ENCODE measurements at regions not wholly inside any gene's neighbourhood (a gene's known extent, or its start where the extent isn't known, plus 50 kb on each side); places are given as distances from the start of the nearest gene placed in this dataset.
"Not testable (repeated sequence)": the region's sequence is repeated elsewhere in the genome, so short reads cannot be mapped to it uniquely, and the experiment has no call there.

DNA sequence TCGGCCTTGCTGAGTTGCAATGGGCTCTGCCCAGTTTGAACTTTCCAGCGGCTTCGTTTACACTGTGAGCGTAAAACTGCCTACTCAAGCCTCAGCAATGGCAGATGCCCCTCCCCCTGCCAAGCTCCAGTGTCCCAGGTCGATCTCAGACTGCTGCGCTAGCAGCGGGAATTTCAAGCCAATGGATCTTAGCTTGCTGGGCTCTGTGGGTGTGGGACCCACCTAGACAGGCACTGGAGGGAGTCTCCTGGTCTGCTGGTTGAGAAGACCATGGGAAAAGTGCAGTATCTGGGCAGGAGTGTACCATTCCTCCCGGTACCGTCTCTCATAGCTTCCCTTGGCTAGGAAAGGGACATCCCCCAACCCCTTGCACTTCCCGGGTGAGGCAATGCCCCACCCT is 88.2 kb downstream of the KLHL28 start:
- DNase-seq (ENCODE audit: low read depth, low spot score), result no peak

DNA sequence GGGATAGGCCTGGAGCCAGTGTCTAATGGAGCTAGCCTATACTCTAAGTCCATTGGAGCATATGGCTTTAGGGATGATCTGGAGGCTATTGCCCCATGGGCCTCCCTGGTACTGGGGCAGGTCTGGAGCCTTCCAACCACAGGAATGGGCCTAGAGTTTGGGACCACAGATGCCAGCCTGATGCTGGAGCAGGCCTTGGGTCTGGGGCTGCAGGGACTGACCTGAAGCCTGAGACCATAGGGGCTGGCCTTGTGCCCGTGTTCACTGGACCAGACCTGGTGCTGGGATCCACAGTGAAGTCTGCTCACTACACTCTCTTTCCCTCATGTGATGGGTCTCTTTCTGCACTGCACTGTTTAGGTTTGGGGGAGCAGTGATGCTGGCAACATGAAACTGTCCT is 95.0 kb downstream of the KLHL28 start:
- no peak for DNase-seq (ENCODE audit: low read depth, low spot score)

DNA sequence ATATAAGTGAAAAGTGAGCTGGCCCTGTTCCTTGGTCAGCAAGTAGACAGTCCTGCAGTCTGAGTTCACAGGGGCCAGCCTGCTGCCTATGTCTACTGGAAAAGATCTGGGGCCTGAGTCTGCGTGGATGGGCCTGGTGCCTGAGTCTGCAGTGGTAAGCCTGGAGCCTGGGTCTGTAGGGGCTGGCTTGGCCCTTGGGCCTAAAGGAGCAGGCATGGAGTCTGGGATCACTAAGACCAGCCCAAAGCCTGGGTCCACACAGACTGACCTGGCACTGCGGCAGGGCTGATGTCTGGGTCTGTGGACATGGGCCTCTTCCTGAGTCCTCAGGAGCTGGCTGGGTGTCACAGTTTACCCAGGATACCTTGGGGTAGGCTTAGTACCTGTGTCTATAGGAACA is 95.4 kb downstream of the KLHL28 start:
- no peak for DNase-seq (ENCODE audit: low read depth, low spot score)

DNA sequence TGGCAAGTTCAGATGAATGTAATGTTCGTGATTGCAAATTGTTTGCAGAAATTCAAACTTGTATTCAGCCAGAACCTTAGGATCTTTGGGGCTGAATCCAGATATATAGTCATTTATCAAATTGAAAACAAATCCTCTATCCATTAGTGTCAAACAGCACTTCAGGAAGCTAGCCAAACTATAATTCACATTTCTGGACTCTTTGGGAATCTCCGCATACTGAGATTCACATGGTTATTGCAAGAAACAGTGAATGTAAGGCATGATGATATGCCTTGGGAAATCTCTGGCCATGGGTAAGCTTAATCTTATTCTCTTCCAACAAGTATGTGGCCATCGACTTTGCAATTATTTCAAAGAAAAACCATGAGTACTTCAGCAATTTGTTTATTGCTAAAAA is 98.5 kb downstream of the KLHL28 start:
- no peak for DNase-seq (ENCODE audit: low read depth, low spot score)

DNA sequence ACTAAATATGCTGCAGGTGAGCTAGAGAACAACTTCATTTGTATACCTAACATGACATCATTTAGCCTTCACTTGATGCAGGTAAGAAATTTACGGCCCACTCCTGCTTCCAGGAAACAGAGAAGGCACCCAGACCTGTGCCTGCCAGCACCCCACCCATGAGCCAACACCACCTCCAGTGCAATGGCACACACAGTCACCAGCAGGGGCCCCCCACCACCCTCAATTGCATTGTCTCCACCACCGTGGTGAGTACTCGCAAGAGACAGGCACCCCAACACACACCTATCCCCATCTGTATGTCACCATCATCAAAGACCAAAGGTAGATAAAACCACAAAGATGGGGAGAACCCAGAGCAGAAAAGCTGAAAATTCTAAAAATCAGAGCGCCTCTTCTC is 107.6 kb downstream of the KLHL28 start:
- no peak for DNase-seq (ENCODE audit: low read depth, low spot score)

DNA sequence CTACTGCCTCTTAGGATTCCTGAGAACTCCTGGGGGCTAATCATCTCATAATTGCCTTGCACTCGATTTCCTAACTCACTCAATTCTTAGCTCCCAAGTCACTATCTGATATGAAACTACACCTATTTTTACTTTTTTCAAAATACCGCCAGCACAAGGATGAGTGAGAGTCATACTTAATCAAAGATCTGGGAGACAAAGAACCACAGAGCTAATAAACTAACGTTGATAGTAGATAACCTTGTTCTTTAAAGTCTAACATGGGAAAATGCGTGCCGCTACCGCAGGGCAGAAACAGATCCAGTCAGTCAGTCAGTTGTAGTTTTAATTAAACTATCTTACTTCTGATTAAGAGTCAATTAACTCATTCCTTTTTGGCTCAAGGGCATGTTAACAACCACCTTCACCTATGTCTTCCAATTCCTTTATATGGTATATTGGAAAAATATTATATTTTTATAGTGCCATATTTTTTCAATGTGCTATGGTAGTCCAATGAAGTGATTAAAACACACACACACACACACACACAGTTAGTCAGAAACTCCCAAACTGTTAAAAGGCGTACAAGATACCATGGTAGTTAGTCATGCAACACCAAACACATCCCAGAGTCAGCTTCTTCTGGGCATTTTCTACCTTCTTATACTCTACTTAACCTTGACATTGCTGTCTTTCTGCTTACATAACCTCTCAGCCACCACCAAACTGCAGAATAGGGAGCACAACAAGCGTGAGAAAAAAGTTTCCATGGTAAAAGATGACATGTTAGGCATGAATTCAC is 114.0 kb downstream of the KLHL28 start:
- DNase-seq (ENCODE audit: low read depth, low spot score), result no peak

DNA sequence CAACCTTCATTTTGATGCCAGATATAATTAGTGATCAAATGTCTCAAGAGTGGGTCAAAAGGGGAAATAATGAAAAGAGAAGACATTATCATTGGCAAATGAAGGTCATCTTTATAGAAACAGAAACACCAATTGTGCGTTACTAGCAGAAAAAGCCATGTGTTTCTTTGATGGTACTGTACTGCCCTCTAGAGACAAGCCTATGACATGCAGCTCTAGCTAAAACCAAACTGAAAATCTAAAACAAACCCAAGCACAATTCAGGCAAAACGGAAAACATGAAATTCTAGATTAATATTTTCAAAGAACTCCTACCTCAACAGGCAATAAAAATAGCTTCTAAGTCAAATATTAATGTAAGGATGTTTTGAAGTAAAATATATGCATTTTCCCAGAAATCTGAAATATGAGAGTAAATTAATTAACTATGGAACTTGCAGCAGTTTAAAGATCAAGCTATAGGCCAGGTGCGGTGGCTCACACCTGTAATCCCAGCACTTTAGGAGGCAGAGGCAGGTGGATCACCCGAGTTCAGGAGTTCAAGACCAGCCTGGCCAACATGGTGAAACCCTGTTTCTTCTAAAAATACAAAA is 115.4 kb downstream of the KLHL28 start:
- no peak for DNase-seq (ENCODE audit: low read depth, low spot score)

DNA sequence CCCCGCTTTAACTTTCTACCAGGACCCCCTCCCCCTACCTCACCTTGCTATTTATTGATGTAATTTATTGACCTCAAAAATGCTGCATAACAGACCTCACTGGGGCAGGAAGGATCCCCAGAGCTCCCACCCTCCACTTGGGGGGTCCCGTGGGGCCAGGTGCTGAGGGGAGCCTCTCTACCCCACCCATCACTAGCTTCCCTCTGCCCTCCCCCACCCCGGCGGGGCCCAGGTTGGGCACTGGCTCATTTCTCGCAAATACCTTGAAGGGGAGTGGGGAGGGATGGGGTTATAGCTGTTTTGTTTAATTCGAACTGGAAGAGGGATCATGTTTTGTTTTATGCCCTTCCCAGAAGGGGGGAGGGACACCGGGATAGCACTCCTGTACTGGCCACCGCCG is 125.8 kb downstream of the KLHL28 start:
- DNase-seq (ENCODE audit: low read depth, low spot score), result not testable (repeated sequence)

DNA sequence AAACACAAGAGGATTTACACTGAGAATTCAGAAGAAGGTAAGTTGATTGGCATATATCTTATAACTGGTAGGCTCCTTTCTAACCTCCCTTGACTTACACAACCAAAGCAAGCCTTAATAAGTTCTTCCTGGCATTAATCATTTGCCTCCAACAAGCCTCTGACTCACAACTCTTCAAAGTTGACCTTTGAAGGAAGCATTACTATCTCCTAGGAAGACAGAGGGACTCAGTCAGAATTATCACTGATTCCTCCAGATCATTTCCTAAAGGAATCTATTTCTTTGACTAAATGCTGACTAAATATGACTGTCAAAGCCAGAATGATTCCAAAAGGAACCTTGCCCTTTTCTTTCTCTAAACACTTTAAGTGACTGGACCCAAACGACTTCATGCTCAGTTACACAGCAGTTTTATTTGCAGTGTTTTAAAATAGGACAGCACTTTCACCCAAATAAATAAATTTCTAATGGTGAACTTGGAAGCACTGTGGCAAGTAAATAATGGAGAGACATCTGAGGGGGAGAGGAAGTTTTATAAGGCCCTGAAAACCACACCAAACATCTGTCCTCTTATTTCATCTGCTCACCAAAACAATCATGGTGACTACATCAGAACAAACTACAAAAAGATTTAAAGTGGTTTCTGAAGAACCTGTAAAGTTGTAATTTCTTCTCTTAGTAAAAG is 128.2 kb downstream of the KLHL28 start:
- no peak for DNase-seq (ENCODE audit: low read depth, low spot score)

DNA sequence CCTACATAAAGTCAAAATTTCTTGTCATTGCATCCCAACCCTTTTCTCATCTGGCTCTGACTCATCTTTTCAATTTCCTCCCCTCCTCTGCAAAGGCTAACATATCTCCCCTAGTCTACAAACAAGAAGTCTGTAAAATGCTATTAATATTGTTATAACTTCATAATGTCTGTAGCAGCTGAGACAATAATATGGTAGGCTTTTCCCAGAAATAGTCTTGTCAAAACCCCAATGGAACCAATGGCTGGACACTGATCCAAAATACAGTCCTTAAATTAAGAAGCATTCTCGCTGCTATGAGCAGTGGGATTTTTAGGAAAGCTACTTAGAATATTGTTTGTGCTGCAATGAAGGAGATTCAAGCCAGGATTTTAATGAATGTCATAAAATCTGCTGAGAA is 131.4 kb downstream of the KLHL28 start:
- DNase-seq (ENCODE audit: low read depth, low spot score), result no peak

DNA sequence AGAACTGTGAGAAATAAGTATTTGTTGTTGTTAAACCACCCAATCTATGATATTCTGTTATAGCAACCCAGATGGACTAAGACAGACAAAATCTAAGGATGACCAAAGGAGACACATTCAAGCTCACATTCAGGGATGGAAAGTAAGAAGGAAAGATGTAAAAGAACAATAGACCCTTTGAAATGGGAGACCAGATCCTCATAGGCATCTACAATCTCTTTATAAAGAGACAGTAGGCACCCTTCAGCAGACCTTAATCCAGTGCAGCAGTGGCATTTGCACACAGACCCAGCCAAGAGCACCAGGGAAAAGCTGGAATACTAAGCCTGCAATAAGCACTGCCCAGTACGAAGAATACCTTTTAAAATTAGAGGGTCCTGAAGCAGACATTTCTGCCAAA is 132.7 kb downstream of the KLHL28 start:
- no peak for DNase-seq (ENCODE audit: low read depth, low spot score)

DNA sequence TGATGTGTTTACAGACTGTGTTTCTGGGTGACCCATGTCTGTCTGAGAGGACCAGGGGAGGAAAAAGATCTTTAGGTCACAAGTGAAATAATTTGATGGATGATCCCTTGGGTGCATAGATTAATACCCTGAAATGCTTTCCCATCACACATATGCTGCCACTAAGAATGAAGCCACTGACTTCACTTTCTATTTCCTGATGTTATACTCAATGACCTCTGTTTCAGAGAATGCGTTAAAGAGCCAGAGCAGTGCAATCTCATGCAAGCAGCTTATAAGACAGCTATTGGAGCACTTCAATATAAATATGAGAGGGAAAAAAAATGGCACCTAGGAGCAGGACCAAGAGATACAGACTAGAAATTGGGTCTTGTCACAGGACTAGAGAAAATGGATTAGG is 133.7 kb downstream of the KLHL28 start:
- no peak for DNase-seq (ENCODE audit: low read depth, low spot score)

DNA sequence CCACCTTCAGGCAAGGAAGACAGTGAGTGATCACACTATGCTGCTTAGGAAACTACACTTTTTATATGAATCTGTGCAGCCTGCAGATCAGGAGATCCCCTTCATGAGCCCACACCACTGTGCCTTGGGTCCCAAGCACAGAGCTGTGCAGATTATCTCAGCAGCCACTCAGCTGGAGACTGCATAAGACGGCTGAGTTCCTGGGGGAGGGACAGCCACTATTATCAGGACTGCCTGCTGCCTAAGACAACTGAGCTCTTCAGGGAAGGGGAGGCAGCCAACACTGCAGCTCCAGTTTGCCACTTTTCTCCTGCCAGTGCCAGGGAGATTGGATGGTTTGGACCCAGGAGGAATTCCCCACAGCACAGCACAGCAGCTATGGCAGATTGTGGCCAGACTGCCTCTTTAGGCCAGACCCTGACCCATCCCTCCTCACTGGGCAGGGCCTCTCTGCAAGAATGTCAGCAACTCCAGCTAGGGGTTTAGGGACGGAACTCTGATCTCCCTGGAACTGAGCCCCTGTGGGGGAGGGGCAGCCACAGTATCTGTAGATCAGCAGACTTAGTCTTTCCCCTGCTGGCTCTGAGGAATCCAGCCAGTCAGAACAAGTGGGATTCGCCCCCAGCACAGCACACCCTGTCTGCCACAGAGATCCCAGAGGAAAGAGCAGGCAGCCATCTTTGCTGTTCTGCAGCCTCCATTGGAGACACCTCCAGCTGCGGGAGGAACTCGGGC is 141.3 kb downstream of the KLHL28 start:
- no peak for DNase-seq (ENCODE audit: low read depth, low spot score)

DNA sequence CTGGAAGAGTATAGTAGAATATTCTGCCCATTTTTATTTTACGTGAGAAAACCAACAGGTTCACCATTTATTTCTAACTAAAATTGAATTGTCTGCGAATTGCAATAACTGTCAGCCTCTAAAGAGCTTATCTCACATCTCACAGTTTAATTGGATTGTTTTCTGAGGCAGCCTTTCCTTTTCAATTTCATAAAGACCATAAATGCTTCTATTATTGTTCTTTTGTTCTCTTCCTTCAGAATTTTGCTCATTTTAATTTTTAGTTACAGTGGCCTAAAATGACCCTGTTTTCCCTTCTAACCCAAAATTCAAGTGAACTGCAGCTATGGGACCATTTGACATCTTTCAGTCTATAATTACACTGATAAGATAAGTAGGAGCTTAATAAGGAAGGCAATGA is 147.6 kb downstream of the KLHL28 start:
- DNase-seq (ENCODE audit: low read depth, low spot score), result no peak

DNA sequence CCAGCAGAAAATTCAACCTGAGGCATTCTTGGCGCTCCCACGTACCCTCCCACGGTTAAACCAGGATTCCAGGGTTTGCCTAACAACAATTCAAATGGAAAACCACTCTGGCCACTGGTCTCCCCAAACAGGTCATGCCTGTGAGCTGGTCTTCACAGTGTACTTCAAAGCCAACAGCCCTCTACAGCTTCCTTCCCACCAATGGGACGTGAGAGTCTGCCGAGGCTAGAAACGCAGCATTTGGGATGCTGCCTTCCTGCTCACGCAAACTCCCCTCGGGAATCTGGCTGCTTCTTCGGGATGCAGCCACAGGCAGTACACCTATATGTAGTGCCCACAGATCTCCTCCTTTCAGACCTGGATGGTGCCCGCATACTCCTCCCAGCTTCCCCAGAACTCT is 149.1 kb downstream of the KLHL28 start:
- no peak for DNase-seq (ENCODE audit: low read depth, low spot score)

DNA sequence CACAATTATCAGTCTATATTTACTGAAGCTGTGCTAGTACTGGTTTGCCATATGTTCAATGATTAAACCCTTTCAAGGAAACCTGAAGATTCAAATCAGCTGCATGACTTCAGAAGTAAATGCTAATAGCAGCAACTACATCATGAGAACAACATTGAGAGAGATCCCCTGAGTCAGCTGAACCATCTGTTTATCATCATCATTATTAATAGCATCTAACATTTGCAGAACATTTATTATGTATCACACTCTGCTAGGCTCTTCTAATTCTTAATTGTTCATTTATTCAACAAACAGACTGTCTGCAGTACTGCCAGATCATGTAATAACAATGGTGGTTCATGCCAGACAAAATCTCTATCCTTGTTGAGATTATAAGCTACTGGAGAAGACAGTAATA is 157.4 kb downstream of the KLHL28 start:
- DNase-seq (ENCODE audit: low read depth, low spot score), result no peak

DNA sequence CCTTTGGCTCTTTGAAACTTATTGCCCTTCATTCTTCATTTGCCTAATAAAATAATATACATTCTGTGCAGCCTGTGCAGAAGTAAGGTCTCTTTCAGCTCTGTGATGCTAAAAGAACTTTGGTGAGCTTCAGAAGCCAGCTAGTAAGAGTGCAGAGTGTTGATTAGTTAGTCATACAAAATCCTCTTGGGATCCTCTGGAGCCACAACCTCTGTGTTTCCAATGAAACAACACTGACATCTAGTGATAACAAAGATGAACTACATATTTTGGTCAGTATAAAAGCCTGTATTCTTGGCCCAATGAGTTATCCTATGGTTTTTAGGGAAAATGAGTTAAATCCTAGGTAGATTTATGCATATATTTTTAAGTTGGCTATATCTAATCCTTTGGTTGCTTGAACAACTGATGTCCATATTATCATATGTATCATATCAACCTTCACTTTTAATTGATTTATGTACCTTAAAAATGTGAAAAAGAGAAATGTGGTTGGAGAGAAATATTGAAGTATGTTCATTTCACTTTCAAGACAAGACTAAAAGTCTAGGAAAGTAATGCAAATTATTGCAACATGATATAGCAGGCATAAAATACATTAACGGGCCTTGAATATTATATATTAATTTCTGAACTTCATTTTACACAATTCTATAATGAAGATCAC is 158.4 kb downstream of the KLHL28 start:
- peak; percentile 3 for DNase-seq (ENCODE audit: low read depth, low spot score)

DNA sequence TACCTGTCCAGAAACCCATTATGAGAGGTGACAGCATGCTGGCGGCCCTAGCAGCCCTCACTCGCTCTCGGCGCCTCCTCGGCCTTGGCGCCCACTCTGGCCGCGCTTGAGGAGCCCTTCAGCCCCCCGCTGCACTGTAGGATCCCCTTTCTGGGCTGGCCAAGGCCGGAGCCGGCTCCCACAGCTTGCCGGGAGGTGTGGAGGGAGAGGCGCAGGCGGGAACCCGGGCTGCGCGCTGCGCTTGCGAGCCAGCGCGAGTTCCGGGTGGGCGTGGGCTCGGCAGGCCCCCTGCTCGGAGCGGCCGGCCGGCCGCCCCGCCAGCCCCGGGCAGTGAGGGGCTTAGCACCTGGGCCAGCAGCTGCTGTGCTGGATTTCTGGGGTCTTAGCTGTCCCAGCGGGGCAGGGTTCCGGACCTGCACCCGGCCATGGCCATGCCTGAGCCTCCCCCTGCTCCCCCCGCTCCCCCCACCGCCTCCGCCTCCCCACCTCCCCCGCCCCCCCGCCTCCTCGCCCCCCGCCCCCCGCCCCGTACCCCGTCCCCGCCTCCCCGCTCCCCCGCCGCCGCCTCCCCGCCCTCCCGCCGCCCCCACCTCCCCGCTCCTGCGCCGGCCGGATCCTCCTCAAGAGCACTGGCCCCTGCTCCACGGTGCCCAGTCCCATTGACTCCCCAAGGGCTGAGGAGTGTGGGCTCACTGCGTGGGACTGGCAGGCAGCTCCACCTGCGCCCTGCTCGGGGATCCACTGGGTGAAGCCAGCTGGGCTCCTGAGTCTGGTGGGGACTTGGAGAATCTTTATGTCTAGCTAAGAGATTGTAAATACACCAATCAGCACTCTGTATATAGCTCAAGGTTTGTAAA is 163.1 kb downstream of the KLHL28 start:
- DNase-seq (ENCODE audit: low read depth, low spot score), result no peak

DNA sequence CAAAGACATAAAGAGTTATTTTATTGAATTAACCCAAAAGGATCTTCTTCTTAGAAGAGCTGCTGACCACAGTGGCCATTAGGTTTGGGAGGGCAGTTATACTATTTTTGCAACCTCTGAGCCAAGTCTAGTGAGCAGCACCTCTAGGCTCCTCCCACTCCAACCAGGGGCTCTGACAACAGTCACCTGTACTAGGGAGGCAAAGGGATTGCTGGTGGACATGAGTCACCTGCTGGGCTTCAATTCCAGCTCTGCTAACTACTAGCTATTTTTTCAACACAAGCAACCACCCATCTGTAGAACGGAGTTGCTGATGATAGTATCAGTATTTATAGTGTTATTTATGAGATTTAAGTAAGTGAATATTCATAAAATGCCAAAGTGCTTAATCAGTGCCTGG is 166.0 kb downstream of the KLHL28 start:
- DNase-seq (ENCODE audit: low read depth, low spot score), result no peak

DNA sequence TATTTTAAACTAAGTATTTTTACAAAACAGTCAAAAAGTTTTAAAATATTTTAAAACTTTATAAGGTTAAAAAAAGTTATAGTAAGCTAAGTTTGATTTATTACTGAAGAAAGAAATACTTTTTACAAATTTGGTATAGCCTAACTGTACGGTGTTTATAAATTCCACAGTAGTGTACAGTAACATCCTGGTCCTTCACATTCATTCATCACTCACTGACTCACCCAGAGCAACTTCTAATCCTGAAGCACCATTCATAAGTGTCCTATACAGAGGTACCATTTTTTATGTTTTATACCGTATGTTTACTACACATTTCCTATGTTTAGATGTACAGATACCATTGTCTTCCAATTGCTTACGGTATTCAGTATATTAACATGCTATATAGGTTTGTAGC is 170.0 kb downstream of the KLHL28 start:
- no peak for DNase-seq (ENCODE audit: low read depth, low spot score)

DNA sequence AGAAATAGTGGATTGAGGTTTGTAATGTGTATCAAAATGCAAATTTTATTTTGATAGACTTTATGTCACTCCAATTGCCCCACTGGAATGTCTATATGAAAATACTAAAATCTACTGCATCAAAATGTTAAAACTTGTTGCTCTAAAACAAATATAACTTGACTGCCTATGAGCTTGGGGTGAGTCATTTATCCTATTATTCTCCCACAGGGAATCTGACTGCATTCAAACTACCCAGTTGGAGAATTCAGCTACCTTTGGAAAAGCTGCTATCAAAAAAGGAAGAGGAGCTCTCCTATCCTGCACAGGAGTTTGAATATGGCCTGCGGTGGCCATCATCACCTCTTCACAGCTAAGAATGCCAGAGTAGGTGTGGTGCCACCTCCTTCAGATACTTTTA is 173.1 kb downstream of the KLHL28 start:
- no peak for DNase-seq (ENCODE audit: low read depth, low spot score)
